Adrenal gland (tissue), 5 donors: ENCODE measurements at regions not wholly inside any gene's neighbourhood (a gene's known extent, or its start where the extent isn't known, plus 50 kb on each side); places are given as distances from the start of the nearest gene placed in this dataset.
"Not testable (repeated sequence)": the region's sequence is repeated elsewhere in the genome, so short reads cannot be mapped to it uniquely, and the experiment has no call there.

ENCODE experiments used
- CTCF ChIP-seq, 6 experiments: fragments of 450-650 bp in 4 of 6; fragments of 200-600 bp in 2 of 6; sonication (generic) in 1 of 6; IDR thresholded peaks; 1 replicate in 5 of 6; 2 replicates in 1 of 6; pipeline versions ENCODE4 v1.5.1 to v1.8.0; 2016 to 2021; ENCODE audit warnings: antibody characterized with exemption in 6 of 6, mild to moderate bottlenecking in 2 of 6, moderate library complexity in 1 of 6
- POLR2A ChIP-seq, 2 donors: fragments of 450-650 bp; IDR thresholded peaks; one replicate each; pipeline ENCODE4 v1.6.1; 2017; ENCODE audit warnings: antibody characterized with exemption in 2 of 2, mild to moderate bottlenecking in 2 of 2, moderate library complexity in 1 of 2
- donor health status: DM: no; HTN: no; CAD: no.

- TF ChIP-seq CTCF, POLR2A (IDR thresholded peaks at IDR 0.05): not testable (repeated sequence)
Observed at GRCh38 chr16:29258946-29259634, 147.4 kb downstream of the NPIPB11 start.
